ENCODE measurements at regions not wholly inside any gene's neighbourhood (a gene's known extent, or its start where the extent isn't known, plus 50 kb on each side); places are given as distances from the start of the nearest gene placed in this dataset.

DNA sequence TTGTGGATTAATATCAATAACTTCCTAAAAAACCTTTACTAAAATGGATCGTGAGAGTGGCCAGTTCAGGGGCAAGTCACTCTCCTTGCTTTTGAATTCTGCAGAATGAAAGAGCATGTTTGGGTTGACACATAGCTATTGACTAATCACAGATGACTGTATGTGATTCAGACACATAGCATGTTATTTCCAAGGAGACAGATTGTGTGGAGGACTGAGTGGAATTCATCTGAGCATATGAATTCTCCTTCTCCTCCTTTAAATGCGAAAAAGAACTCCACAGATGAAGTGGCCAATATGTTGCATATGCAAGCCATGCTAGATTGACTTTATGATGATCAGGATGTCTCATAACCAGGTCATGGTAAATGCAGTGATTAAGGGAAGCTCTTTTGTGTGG is 249.4 kb upstream of the FAM98A start:
- DNase-seq (no peak), FAIRE-seq (no peak)
- H3K36me3 ChIP-seq (ENCODE audit: control insufficient read depth in 2 of 3, insufficient read depth in 3 of 3, low read length in 3 of 3): no peaks in the 10 kb centered on the region
- intact Hi-C loops (cut with DNase I): no loop called here
- no peaks in the 10 kb centered on the region for H3K27me3 ChIP-seq (ENCODE audit: control insufficient read depth, insufficient read depth, low read length)
- TF ChIP-seq, protein P1, sequence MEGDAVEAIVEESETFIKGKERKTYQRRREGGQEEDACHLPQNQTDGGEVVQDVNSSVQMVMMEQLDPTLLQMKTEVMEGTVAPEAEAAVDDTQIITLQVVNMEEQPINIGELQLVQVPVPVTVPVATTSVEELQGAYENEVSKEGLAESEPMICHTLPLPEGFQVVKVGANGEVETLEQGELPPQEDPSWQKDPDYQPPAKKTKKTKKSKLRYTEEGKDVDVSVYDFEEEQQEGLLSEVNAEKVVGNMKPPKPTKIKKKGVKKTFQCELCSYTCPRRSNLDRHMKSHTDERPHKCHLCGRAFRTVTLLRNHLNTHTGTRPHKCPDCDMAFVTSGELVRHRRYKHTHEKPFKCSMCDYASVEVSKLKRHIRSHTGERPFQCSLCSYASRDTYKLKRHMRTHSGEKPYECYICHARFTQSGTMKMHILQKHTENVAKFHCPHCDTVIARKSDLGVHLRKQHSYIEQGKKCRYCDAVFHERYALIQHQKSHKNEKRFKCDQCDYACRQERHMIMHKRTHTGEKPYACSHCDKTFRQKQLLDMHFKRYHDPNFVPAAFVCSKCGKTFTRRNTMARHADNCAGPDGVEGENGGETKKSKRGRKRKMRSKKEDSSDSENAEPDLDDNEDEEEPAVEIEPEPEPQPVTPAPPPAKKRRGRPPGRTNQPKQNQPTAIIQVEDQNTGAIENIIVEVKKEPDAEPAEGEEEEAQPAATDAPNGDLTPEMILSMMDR (IDR thresholded peaks at IDR 0.05; ENCODE audit: borderline replicate concordance, extremely low read depth, insufficient read depth): no peak
- H3K9me3 ChIP-seq (ENCODE audit: control insufficient read depth in 2 of 3, insufficient read depth in 1 of 3, low read length in 3 of 3): peaks cover 0 to 11% (median 2%) of the 10 kb centered on the region in 3 donors
- H3K4me1 ChIP-seq (ENCODE audit: control insufficient read depth in 2 of 3, insufficient read depth in 2 of 3, low read depth in 1 of 3, low read length in 3 of 3): no peaks in the 10 kb centered on the region
- no peak overlapping the region for H3K9ac ChIP-seq (ENCODE audit: low read length in 3 of 3)
- no peak overlapping the region for H3K4me3 ChIP-seq (ENCODE audit: low read length in 3 of 3)
- no peak overlapping the region for H3K27ac ChIP-seq (ENCODE audit: low read depth in 2 of 2, low read length in 2 of 2)

GRCh38 chr2:33839791-33840190 is 240.7 kb upstream of the FAM98A start:
- H3K4me3 ChIP-seq (ENCODE audit: low read length in 3 of 3): no peak overlapping the region
- FAIRE-seq: no peak
- H3K36me3 ChIP-seq (ENCODE audit: control insufficient read depth in 2 of 3, insufficient read depth in 3 of 3, low read length in 3 of 3): no peaks in the 10 kb centered on the region
- H3K27me3 ChIP-seq (ENCODE audit: control insufficient read depth, insufficient read depth, low read length): no peaks in the 10 kb centered on the region
- no peak for DNase-seq
- no peaks in the 10 kb centered on the region for H3K4me1 ChIP-seq (ENCODE audit: control insufficient read depth in 2 of 3, insufficient read depth in 2 of 3, low read depth in 1 of 3, low read length in 3 of 3)
- H3K9ac ChIP-seq (ENCODE audit: low read length in 3 of 3): no peak overlapping the region
- no peak overlapping the region for H3K27ac ChIP-seq (ENCODE audit: low read depth in 2 of 2, low read length in 2 of 2)
- TF ChIP-seq, protein P1 (IDR thresholded peaks at IDR 0.05; ENCODE audit: borderline replicate concordance, extremely low read depth, insufficient read depth): no peak
- H3K9me3 ChIP-seq (ENCODE audit: control insufficient read depth in 2 of 3, insufficient read depth in 1 of 3, low read length in 3 of 3): no peaks in the 10 kb centered on the region
- intact Hi-C loops (cut with DNase I): no loop called here

DNA sequence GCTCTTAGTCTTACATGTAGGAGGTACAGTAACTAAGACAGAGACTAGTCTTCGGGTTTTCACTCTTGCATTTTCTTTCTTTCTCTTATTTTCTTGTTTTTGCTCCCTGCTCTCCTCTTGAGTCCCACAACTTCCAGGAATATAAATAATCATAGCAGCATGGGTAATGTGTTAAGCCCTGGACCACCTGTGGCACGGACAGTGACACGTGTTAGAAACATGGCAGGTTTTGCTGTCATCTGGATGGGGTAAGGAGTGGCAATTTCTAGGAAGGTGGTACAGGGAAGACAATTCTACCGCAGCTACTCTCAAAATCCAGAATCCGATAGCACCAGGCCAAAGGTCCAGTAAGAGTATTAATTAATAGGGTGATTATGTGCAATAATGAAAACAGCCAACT is 237.5 kb upstream of the FAM98A start:
- H3K36me3 ChIP-seq (ENCODE audit: control insufficient read depth in 2 of 3, insufficient read depth in 3 of 3, low read length in 3 of 3): no peaks in the 10 kb centered on the region
- no peaks in the 10 kb centered on the region for H3K4me1 ChIP-seq (ENCODE audit: control insufficient read depth in 2 of 3, insufficient read depth in 2 of 3, low read depth in 1 of 3, low read length in 3 of 3)
- no peaks in the 10 kb centered on the region for H3K9me3 ChIP-seq (ENCODE audit: control insufficient read depth in 2 of 3, insufficient read depth in 1 of 3, low read length in 3 of 3)
- no peaks in the 10 kb centered on the region for H3K27me3 ChIP-seq (ENCODE audit: control insufficient read depth, insufficient read depth, low read length)
- intact Hi-C loops (cut with DNase I): no loop called here
- H3K4me3 ChIP-seq (ENCODE audit: low read length in 3 of 3): no peak overlapping the region
- no peak overlapping the region for H3K9ac ChIP-seq (ENCODE audit: low read length in 3 of 3)
- TF ChIP-seq, protein P1 (IDR thresholded peaks at IDR 0.05; ENCODE audit: borderline replicate concordance, extremely low read depth, insufficient read depth): no peak
- DNase-seq (no peak), FAIRE-seq (no peak)
- H3K27ac ChIP-seq (ENCODE audit: low read depth in 2 of 2, low read length in 2 of 2): no peak overlapping the region

GRCh38 chr2:33835911-33836310 is 236.8 kb upstream of the FAM98A start:
- TF ChIP-seq, protein P1 (IDR thresholded peaks at IDR 0.05; ENCODE audit: borderline replicate concordance, extremely low read depth, insufficient read depth): no peak

More at GRCh38 chr2:33835911-33836310, 236.8 kb upstream of the FAM98A start:
- Histone ChIP-seq H3K4me1 (ENCODE audit: control insufficient read depth in 2 of 3, insufficient read depth in 2 of 3, low read depth in 1 of 3, low read length in 3 of 3) (no peaks in the 10 kb centered on the region), H3K9ac (ENCODE audit: low read length in 3 of 3) (no peak overlapping the region), H3K9me3 (ENCODE audit: control insufficient read depth in 2 of 3, insufficient read depth in 1 of 3, low read length in 3 of 3) (no peaks in the 10 kb centered on the region), H3K36me3 (ENCODE audit: control insufficient read depth in 2 of 3, insufficient read depth in 3 of 3, low read length in 3 of 3) (no peaks in the 10 kb centered on the region), H3K27me3 (ENCODE audit: control insufficient read depth, insufficient read depth, low read length) (no peaks in the 10 kb centered on the region), H3K27ac (ENCODE audit: low read depth in 2 of 2, low read length in 2 of 2) (no peak overlapping the region), H3K4me3 (ENCODE audit: low read length in 3 of 3) (no peak overlapping the region)
- FAIRE-seq: no peak
- DNase-seq: no peak
- intact Hi-C loops (cut with DNase I): no loop called here

All from kidney (tissue), 13 donors.